Fibroblast of skin of scalp (primary cell): ENCODE measurements at regions not wholly inside any gene's neighbourhood (a gene's known extent, or its start where the extent isn't known, plus 50 kb on each side); places are given as distances from the start of the nearest gene placed in this dataset.
A peak's percentile ranks its signal among the peaks of the same experiment; 100 is the strongest.

Source experiments
- DNase-seq: peaks from one replicate; pipeline ENCODE4 v3.0.0-alpha.2; 2013

GRCh38 chr12:42705863-42706262 is 116.3 kb upstream of the PRICKLE1 start:
- peak; percentile 85 for DNase-seq

GRCh38 chr12:42704810-42705401 is 115.4 kb upstream of the PRICKLE1 start:
- no peak for DNase-seq

- no peak for DNase-seq
These were observed 114.8 kb upstream of the PRICKLE1 start for GRCh38 chr12:42704340-42704739.

GRCh38 chr12:42701084-42701483 is 111.5 kb upstream of the PRICKLE1 start:
- DNase-seq = no peak

- no peak for DNase-seq
These were observed 108.7 kb upstream of the PRICKLE1 start for GRCh38 chr12:42698213-42698612.

- DNase-seq = peak; percentile 54
These were observed 107.0 kb upstream of the PRICKLE1 start for GRCh38 chr12:42696406-42697149.

GRCh38 chr12:42695490-42695995 is 106.0 kb upstream of the PRICKLE1 start:
- DNase-seq = no peak

GRCh38 chr12:42692749-42693148 is 103.2 kb upstream of the PRICKLE1 start:
- DNase-seq = no peak

GRCh38 chr12:42691991-42692557 is 102.5 kb upstream of the PRICKLE1 start:
- DNase-seq = no peak

GRCh38 chr12:42690264-42690663 is 100.7 kb upstream of the PRICKLE1 start:
- no peak for DNase-seq

- DNase-seq = no peak
These were observed 100.2 kb upstream of the PRICKLE1 start for GRCh38 chr12:42689699-42690098.

- no peak for DNase-seq
These were observed 97.1 kb upstream of the PRICKLE1 start for GRCh38 chr12:42686514-42687172.

GRCh38 chr12:42684802-42685071 is 95.2 kb upstream of the PRICKLE1 start:
- no peak for DNase-seq

GRCh38 chr12:42683933-42684801 is 94.6 kb upstream of the PRICKLE1 start:
- DNase-seq = peak; percentile 61

GRCh38 chr12:42683266-42683665 is 93.7 kb upstream of the PRICKLE1 start:
- no peak for DNase-seq

GRCh38 chr12:42679466-42679865 is 89.9 kb upstream of the PRICKLE1 start:
- peak; percentile 58 for DNase-seq

- no peak for DNase-seq
These were observed 87.9 kb upstream of the PRICKLE1 start for GRCh38 chr12:42677461-42677860.

- peak; percentile 13 for DNase-seq
These were observed 84.0 kb upstream of the PRICKLE1 start for GRCh38 chr12:42673535-42673934.

GRCh38 chr12:42670719-42671118 is 81.2 kb upstream of the PRICKLE1 start:
- no peak for DNase-seq

GRCh38 chr12:42669553-42669952 is 80.0 kb upstream of the PRICKLE1 start:
- DNase-seq = peak; percentile 66

- DNase-seq = no peak
These were observed 77.2 kb upstream of the PRICKLE1 start for GRCh38 chr12:42666671-42667243.

- no peak for DNase-seq
These were observed 74.1 kb upstream of the PRICKLE1 start for GRCh38 chr12:42663621-42664020.
